NT2/D1 (cell line): ENCODE measurements at regions not wholly inside any gene's neighbourhood (a gene's known extent, or its start where the extent isn't known, plus 50 kb on each side); places are given as distances from the start of the nearest gene placed in this dataset.

Source experiments
- SUZ12 ChIP-seq: IDR thresholded peaks from 2 replicates; pipeline ENCODE4 v1.6.1; 2011; ENCODE audit not compliant: insufficient read length, insufficient read depth; ENCODE audit errors: extremely low read depth
- YY1 ChIP-seq: IDR thresholded peaks from 2 replicates; pipeline ENCODE4 v1.6.1; 2011; ENCODE audit not compliant: insufficient read length, insufficient read depth
- ZNF274 ChIP-seq: IDR thresholded peaks from 2 replicates; pipeline ENCODE4 v1.6.1; 2011; ENCODE audit warnings: mild to moderate bottlenecking, low read depth, low read length

- TF ChIP-seq SUZ12: no peak
- TF ChIP-seq ZNF274: no peak
- no peak for TF ChIP-seq YY1
Observed at GRCh38 chr5:15344954-15345353, 155.0 kb upstream of the FBXL7 start.
